ENCODE measurements at regions not wholly inside any gene's neighbourhood (a gene's known extent, or its start where the extent isn't known, plus 50 kb on each side); places are given as distances from the start of the nearest gene placed in this dataset.

GRCh38 chr2:12795851-12796250 lies 79.1 kb downstream of the TRIB2 start:
- in situ Hi-C loops (cut with HindIII; ENCODE audit: low sequenced_read_pairs): no loop called here
- no peak for DNase-seq (ENCODE audit: low read depth, low spot score)
- TF ChIP-seq CTCF (IDR thresholded peaks at IDR 0.05; ENCODE audit: low read depth, low read length): no peak
- no peak overlapping the region for H3K4me3 ChIP-seq (ENCODE audit: low read depth, low read length)

GRCh38 chr2:12796657-12797056 lies 79.9 kb downstream of the TRIB2 start:
- H3K4me3 ChIP-seq (ENCODE audit: low read depth, low read length): no peak overlapping the region
- in situ Hi-C loops (cut with HindIII; ENCODE audit: low sequenced_read_pairs): no loop called here
- no peak for DNase-seq (ENCODE audit: low read depth, low spot score)
- no peak for TF ChIP-seq CTCF (IDR thresholded peaks at IDR 0.05; ENCODE audit: low read depth, low read length)

- peak; percentile 65 for DNase-seq (ENCODE audit: low read depth, low spot score)
- no peak overlapping the region for H3K4me3 ChIP-seq (ENCODE audit: low read depth, low read length)
- in situ Hi-C loops (cut with HindIII; ENCODE audit: low sequenced_read_pairs): no loop called here
- TF ChIP-seq CTCF (IDR thresholded peaks at IDR 0.05; ENCODE audit: low read depth, low read length): no peak
Measured at GRCh38 chr2:12797815-12798214, 81.1 kb downstream of the TRIB2 start.

GRCh38 chr2:12803607-12804006 lies 86.9 kb downstream of the TRIB2 start:
- no peak for TF ChIP-seq CTCF (IDR thresholded peaks at IDR 0.05; ENCODE audit: low read depth, low read length)
- no peak for DNase-seq (ENCODE audit: low read depth, low spot score)
- in situ Hi-C loops (cut with HindIII; ENCODE audit: low sequenced_read_pairs): no loop called here
- no peak overlapping the region for H3K4me3 ChIP-seq (ENCODE audit: low read depth, low read length)

- no peak for TF ChIP-seq CTCF (IDR thresholded peaks at IDR 0.05; ENCODE audit: low read depth, low read length)
- no peak overlapping the region for H3K4me3 ChIP-seq (ENCODE audit: low read depth, low read length)
- in situ Hi-C loops (cut with HindIII; ENCODE audit: low sequenced_read_pairs): no loop called here
- DNase-seq (ENCODE audit: low read depth, low spot score): no peak
Measured at GRCh38 chr2:12804091-12804856, 87.5 kb downstream of the TRIB2 start.

GRCh38 chr2:12805033-12805432 lies 88.3 kb downstream of the TRIB2 start:
- TF ChIP-seq CTCF (IDR thresholded peaks at IDR 0.05; ENCODE audit: low read depth, low read length): no peak
- in situ Hi-C loops (cut with HindIII; ENCODE audit: low sequenced_read_pairs): no loop called here
- no peak for DNase-seq (ENCODE audit: low read depth, low spot score)
- H3K4me3 ChIP-seq (ENCODE audit: low read depth, low read length): no peak overlapping the region

Measured in astrocyte of the spinal cord (primary cell).